ENCODE measurements at regions not wholly inside any gene's neighbourhood (a gene's known extent, or its start where the extent isn't known, plus 50 kb on each side); places are given as distances from the start of the nearest gene placed in this dataset.

DNA sequence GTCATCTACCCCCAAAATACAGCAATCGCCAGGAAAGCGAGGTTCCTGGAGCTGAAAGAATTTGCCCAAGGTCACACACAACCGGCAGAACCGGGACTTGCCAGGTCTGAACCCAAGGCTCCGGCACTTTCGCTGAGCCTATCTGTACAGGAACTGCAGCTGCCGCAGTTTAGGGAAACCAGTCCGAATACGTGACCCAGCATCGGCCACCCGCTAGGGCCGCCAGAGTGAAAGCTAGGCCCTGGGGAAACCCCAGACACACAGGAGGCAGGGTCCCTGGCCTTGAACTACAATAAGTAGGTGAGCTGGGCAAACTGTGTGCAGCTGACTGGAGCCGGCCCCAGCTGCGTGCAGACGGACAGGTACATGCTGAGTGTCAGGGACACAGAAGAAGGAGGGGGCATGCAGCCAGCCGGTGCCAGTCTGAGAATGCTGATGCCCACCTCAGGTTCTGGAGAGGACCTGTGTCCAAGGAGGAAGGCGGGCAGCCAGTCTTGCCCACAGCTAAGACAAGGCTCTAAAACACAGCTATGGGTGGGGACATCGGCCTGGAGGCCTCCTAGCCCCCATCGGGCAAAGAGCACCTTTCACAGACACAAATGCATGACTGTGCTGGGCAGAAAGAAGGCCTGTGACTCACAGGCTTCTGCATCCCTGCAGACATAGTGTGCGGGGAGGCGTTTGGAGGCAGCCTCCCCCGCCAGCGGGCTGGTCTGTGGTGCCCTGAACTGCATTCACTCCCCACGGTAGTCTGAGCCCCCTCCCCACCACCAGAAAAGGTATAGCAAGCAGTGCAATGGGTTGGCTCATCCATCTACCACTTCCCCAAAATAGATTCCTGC, 107.4 kb upstream of the ID2 start:
- DNase-seq: no peak

DNA sequence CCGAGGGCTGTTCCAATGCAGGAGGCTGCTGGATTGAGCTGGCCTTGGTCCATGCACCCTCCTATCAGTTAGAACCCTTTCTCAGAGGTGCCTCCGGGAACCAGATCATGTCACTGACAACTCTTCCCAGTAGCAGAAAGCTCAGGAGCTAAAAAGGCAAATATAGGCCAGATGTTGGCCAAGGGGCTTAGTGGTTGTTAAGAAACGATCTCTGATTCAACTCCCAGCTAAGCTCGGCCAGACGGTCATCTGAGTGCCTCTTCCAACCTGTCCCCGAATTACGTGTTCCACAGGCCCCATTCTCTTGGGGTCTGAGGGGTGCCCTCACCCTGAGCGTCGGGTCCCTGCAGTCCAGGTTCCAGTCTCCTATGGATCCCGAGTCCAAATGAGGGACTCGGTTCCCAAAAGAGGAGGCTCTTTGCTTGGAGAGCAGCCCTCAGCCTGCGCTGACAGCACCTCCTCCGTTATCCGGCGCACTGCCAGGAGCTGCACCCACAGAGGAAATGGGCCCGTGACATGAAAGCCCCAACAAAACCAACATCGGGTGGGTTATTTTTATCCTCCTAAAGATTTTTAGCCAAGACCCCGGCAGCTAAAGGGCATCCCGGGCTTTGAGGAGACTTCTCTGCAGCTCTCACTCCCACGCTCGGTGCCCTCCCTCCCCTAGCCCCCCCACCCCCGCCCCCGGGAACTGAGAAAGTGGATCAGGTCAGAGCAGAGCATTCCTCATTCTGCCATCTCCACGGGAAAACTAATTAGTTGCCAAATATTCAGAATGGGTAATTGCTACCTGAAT, 106.6 kb upstream of the ID2 start:
- peak; percentile 38 to 58 for DNase-seq

DNA sequence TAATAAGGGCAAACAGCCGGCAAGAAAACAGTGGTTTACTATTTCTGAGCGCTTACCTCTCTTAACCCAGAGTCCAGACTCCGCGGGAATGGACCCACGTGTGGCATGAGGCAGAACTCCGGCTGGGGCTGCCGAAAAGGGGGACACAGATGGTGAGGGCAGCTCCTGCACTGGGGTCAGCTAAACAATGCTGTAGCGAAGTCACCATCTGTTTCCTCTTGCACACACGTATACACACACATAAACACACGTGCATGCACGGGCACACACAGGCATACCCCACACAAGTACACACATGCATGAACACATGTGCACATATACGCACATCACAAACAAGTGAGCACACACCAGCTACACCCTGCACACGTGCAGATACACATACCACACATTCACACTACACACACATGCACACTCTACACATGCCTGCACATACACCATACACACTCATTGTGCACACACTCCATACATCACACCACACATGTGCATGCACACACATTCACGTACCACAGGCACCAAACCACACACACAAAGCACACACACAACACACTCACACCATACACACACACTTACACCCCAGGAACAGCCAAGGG, 105.9 kb upstream of the ID2 start:
- no peak for DNase-seq

DNA sequence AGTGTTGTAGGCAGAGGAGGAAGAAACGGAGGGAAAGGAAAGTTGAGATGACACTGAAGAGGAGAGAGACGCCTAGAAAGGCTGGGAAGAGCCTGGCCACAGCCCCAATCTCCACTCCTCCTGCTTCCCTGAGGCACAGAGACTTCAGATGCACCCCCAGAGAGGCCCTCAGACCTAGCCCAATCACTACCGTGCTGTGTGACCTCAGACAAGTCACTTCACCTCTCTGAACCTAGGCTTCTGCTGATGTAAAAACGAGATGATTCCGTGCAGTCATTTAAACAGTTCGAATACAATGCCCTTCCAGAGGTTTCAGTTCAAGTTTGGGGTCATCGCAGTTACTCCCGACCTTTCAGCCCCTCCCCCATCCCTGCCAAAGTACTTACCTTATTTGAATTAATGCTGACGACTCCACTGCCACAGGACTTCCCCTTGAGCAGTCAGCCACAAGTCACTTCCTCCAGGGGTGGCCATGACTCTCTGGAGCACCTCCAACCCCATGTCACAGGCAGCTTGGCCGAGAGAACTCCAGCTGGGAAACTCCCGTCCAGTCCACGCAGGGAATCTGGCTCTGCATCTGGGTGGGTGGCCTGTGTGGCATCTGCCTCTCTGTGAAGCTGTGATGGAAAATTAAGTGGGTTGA, 105.2 kb upstream of the ID2 start:
- peak; percentile 56 to 75 for DNase-seq

DNA sequence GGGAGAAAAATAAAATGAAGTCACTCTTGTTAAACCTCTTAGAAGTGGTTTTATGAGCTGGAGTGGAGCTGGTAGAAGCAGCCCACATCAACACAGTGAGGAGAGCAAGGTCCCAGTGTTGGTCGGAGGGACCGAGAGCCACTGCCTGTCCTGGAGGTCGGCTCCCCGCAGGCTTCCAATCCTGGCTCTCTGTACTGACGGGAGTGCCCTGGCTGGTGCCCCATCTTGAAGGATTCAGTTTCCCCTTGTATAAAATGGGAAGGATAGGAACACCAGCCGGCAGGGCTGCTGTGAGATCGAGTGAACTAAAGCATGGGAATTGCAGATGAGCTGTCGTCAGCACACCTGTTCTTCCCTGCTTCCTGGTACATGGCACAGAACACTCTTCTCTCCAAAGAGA, 104.3 kb upstream of the ID2 start:
- DNase-seq: no peak

DNA sequence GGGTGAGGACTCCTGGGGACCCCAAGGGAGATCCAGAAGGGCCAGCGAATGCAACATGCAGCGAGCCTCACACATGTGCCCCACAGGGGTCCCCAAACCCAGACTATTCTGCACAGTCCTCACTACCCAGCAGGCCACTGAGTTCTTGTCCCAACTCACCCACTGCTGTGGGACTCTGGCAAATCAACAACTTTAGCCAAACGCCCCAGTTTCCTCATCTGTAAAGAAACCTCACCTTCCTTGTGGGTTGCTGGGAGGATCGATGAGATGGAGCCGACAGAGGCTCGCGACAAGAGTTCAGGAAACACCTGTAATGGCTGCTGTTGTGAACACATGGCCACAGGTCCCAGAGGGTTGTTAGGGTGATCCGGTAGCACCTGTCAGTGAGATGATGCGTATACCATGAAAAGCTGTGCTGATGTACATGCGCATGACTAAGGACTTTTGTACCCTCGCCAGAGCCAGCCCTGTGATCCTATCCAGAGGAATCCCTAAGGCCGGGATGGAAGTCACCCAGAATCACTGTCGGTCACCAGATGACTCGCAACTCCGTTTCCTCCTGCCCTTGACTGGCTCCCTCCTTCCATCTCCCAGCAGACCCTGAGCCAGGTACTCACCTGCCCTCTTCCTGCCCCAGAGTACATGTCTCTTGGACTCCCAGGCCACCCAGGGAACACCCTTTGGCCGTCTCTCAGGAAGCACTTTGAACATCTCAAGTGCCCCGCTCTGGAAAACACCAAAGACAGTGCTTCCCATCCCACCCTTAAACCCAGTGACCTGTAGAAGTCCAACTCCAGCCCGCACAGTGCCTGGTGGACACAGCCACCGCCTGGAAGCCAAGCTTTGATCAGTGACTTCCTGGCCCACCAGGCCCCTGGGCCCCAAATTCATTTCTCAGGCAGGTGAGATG, 103.3 kb upstream of the ID2 start:
- DNase-seq: peak in 1 of 2 donors; percentile 35

DNA sequence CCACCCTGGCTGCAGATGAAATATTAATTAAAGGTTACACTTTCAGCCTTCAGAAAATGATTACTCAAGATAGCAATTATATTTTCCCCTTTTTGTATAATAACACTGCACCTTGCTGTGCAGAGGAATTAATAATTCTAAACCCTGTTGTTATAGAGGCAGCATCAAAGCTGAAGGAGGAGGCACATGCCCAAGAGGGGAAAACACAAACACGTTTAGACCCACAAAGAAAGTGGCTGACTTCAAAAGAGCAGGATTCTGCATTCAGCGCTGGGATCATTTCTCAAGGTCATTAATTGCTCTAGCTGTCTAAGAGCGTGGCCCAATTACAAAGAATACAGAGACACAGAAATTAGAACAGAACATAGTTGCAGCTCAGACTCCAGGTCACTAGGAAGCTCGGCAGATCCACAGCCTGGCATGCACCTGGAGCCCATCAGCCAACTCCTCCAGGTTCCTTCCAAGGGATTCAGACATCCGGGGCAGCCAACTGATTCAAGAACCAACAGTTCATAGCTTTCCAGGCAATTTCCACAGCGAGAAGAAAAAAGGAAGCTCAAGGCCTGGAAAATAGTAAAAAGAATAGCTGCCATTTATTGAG, 102.3 kb upstream of the ID2 start:
- no peak for DNase-seq

DNA sequence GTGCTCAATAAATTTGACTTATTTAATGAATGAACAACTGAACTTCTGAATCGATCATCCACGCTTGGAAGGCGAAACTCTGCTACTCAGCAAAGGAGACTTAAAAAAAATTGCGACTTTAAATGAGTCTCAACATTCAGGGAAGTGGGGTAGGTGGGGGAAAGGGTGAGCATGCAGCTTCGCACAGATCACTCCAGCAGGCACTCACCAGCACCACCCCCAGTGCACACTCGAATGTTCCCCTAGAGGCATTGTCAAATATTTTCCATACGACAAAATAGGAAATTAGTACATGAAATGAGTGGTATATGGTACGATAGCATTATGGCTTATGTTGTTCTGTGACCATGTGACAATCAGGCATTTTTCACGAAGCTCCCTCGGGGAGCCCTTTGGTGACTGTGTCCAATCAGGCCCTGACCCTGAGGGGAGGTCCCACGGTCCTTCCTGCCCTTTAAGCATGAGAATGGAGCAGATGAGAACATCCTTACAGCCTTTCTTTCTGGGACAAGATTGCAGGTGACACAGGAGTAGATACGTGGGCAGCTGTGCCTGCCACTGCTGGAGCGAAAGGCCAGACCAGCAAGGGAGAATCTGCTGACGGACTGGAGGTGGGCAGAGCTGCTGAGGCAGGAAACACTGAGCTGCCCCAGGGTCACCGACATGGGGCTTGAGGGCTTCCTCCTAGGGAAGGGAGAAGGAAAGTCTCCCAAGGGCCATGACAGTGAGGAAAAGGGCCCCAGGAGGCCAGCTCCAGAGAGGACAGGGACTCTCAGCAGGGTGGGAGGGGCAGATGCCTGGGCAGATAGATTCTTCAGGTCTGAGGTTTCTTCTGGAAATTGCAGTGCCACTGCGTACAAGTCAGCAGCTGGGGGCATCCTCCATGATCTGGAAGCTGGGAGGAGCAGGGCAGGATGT, 101.3 kb upstream of the ID2 start:
- DNase-seq: no peak

DNA sequence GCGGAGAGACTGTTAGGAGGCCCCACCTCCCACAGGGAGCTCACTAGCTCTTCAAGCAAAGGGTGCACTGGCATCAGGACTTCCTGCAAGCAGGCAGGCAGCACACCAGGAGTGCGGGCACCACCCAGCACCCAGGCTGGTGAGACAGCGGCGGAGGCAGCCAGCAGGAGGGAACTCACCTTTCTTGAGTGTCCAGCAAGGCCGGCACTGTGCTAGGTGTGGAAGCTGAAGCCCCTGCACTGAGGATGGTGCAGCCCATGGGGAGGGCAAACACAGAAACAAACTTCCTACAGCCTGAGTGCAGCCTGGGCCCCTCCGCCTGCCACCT, 100.7 kb upstream of the ID2 start:
- no peak for DNase-seq

DNA sequence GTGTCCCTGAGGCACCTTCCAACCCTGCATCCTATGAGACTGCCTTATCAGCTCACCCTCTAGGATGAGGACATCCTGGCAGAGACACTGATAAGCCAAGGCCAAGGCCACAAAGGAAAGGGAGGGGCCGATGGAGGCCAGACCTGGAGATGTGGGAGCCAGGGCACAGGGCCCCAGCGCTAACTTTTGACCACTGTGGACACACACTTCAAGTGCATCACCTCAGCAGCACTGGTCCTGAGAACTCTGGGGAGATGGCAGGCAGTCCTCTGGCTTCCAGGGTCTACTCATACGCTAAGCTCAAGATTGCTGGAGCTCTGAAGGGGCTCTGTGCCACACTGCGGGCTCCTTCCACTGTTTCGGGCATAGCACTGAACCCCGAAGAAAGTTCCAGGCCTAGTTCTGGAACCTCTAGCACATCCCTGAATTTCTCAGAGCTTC, 100.2 kb upstream of the ID2 start:
- no peak for DNase-seq

DNA sequence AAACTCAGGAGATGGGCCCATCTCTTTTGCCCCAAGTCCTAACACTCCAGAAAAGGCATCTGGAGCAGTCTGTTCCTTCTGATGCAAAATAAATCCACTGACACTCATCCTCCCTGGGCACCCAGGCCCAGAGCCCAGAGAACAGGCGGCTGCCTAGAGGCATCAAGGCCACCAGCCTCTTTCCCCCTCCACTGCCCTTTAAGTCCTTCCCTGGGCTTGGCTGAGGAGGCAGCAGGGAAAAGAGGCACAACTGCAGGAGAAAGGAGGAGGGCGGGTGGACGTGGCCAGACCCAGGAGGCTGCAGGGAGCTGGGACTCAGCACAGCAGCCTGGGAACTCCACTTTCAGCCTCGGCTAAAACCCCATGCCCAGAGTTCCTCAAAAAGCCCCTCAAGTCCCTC, 99.7 kb upstream of the ID2 start:
- DNase-seq: no peak

DNA sequence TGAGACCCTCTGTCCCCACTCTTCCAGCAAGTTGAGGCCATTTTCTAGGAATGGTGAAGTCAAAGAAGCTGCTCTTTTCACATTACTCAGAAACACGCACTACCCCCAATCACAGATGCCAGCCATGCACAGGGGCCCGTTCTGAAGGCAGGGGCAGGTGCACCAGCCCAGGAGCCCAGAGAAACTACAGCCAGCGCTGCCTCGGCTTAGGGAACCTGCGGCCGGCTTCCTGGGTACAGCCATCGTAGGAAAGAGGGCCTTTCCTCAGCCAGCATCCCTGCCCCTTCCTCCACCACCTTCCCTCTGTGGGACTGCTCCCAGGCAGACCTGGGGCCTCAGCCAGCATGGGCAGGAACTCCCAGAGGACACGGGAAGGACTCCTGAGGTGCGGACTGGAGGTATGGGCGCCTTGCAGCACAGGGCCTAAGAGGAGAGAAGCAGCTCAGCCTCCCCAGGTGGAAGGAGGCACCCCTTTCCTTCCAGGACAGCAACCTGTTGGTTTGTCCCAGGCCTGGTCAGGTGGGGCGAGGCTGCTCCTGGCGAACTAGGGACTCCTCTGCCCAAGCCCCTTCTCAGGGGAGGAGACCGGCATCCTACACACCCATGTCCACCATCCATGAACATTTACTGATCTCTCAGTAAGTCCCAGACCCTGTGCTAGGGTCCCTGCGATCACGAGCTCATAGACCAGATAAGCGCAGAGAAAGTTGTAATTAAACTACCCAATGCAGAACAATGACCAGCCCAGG, 99.0 kb upstream of the ID2 start:
- DNase-seq: no peak

DNA sequence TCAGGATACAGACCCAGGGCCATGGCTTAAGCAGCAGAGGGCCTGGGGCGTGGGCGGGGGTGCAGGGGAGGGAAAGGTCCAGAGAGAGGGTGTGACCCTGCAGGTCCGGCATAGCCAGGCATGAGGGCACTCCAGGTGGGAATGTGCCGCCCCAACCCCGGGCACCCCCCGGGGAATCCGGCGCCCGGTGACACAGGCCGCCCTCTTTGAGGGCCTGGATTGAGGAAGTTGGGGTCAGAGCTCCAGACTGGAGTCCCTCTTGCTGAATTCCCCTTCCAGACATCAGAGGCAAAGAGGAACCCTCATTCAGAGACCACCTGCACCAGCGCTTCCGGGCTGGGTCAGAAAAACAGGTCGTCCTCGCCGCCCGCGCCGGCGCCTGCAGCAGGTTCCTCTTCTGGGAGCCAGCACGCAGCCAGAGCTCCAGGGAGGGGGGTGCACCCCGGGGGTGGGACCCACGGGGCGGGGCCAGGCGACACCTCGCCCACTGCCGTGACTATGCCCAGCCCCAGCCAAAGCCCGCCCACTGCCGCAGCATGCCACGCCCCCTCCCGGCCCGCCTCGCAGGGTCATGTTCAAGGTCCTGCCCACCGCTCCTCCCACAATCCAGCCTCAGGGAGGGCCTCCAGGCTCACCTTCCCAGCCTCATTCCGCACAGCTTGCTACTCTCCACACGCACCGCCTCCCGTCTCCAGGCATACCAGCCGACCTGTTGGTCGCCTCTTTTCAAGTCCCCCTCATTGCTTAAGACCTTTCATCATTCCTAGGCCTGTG, 98.3 kb upstream of the ID2 start:
- DNase-seq: peak; percentile 72 to 92

DNA sequence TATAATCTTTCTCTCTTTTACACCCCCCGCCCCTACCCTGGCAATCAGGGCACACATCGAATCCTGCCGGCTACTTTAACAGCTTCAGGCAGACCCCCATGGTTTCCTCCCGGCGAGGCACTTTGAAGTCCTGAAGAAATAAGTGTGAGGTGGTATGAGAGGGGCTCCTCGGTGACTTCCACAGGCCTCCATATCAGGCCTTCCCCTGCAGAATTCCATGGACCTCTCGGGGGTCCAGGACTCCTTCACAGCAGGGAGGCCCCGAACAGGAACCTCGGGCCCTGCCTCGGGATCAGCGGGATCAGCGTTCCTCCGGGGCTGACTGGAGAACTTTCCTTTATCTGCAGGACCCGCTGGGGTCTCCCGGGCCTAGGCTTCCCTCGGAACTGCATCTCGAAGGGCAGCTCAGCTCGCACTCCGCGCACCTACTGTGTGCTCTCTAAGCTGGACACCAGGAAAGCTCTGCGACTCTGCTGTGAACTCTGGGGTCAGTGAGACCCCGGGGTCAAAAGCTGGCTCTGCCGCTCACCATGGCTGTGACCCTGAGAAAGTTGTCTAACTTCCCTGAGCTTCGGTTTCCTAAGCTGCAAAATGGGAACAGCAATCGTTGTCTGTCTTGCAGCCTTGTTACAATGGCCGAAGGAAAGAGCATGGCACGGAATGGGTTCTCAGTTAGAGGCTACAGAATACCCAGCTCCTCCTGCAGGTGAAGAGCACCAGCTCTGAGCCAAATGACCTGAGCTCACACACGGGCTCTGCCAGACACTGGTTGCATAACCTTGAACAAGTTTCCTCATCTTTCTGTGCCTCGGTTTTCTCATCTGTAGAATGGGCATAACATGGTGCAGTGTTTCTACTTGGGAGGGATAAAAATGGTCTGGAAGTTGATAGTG, 97.4 kb upstream of the ID2 start:
- no peak for DNase-seq

DNA sequence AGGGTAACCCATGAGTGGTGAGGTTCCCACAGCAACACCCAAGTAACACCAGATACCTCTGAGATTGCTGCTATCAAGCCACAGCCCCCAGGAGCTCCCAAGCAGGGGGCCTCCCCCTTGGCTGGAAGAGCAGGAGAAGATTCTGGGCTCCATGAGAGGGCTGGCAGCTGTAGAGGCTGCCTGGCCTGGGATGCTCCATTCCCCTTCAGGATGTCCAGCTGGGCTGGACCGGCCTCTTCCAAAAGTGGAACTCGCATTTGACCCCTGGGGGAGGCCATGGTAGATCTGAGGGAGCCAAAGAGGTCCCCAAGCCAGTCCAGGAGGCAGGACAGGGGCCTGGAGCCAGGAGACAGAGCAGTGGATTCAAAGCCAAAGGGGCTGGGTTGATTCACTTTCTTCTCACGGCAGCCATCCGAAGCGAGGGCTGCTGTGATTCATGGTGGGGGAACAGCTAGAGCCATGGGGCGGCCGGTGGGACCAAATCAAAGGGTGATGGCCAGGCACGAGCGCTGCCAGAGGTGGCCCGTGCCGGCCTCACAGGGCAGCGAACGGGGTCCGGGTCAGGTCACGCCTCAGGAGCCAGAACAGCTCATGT, 95.3 kb upstream of the ID2 start:
- no peak for DNase-seq

DNA sequence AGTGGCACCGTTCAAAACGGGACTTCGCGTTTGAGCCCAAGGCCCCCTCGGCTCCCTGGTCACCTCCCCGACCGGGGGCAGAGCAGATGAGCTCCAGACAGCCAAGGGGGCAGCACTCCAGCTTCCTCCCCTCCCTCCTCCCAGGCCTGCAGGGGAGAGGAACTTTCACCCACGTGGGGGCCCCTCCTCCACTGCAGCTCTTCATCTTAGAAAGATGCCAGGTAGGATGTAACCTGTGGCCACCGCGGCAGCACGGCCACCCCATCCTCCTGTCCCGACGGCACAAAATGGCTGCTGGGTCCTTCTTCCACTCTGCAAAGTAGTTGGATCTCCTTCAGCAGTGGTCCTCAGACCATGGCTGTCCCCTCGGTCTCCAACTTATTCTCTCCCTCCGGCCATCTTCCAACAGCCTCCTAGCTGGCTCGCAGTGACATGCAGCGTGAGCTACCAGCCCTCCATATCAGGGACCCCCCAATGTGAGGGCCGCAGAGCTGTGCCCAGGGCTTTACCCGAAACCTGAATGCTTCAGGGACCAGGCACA, 94.5 kb upstream of the ID2 start:
- no peak for DNase-seq

All from CD4-positive, alpha-beta T cell treated with Interleukin-1 beta for 1 hour (primary cell).